Testis (tissue), 2 donors: ENCODE measurements at regions not wholly inside any gene's neighbourhood (a gene's known extent, or its start where the extent isn't known, plus 50 kb on each side); places are given as distances from the start of the nearest gene placed in this dataset.

Experiments used
- CTCF ChIP-seq, 3 experiments: fragments of 450-650 bp in 2 of 3; fragments of 200-600 bp in 1 of 3; sonication (generic) in 1 of 3; IDR thresholded peaks; one replicate each; pipeline ENCODE4 v1.5.1; 2016 to 2019; ENCODE audit warnings: antibody characterized with exemption in 3 of 3, mild to moderate bottlenecking in 2 of 3, moderate library complexity in 1 of 3
- POLR2A ChIP-seq: fragments of 450-650 bp; IDR thresholded peaks from one replicate; pipeline ENCODE4 v1.6.1; 2017; ENCODE audit warnings: antibody characterized with exemption, mild to moderate bottlenecking, moderate library complexity

- TF ChIP-seq POLR2A (no peak), CTCF (IDR thresholded peaks at IDR 0.05) (no peak)
Observed at GRCh38 chr6:4280031-4280430, 144.7 kb upstream of the ECI2 start.
